Left ventricle myocardium inferior (tissue), 1 donor: ENCODE measurements at regions not wholly inside any gene's neighbourhood (a gene's known extent, or its start where the extent isn't known, plus 50 kb on each side); places are given as distances from the start of the nearest gene placed in this dataset.
"Not testable (repeated sequence)": the region's sequence is repeated elsewhere in the genome, so short reads cannot be mapped to it uniquely, and the experiment has no call there.

ENCODE experiments used
- DNase-seq: peaks from one replicate; pipeline ENCODE4 v3.0.0-alpha.2; 2020
- H3K27ac ChIP-seq: fragments of 200-600 bp; replicated peaks from 2 replicates; pipeline ENCODE4 v1.8.0; 2021
- H3K27me3 ChIP-seq: fragments of 200-600 bp; 2 replicates; pipeline ENCODE4 v1.8.0; 2021; ENCODE audit warnings: low read depth
- H3K36me3 ChIP-seq: fragments of 200-600 bp; 2 replicates; pipeline ENCODE4 v1.8.0; 2021
- H3K4me1 ChIP-seq: fragments of 200-600 bp; 2 replicates; pipeline ENCODE4 v1.8.0; 2021
- H3K4me3 ChIP-seq: fragments of 200-600 bp; 2 replicates; pipeline ENCODE4 v1.8.0; 2021; ENCODE audit warnings: mild to moderate bottlenecking, moderate library complexity
- H3K9me3 ChIP-seq: fragments of 200-600 bp; replicated peaks from 2 replicates; pipeline ENCODE4 v1.8.0; 2021
- CTCF ChIP-seq: fragments of 200-600 bp; IDR thresholded peaks from 2 replicates; pipeline ENCODE4 v1.8.0; 2021; ENCODE audit warnings: antibody characterized with exemption, mild to moderate bottlenecking, borderline replicate concordance
- intact Hi-C: fragments of 100-400 bp; cut with micrococcal nuclease; formaldehyde crosslinking; loops from one replicate; pipeline ENCODE4 v1.11.0; 2022
- donor health status: DM: no; HTN: yes; CAD: no; lungs with severe emphysema.

DNA sequence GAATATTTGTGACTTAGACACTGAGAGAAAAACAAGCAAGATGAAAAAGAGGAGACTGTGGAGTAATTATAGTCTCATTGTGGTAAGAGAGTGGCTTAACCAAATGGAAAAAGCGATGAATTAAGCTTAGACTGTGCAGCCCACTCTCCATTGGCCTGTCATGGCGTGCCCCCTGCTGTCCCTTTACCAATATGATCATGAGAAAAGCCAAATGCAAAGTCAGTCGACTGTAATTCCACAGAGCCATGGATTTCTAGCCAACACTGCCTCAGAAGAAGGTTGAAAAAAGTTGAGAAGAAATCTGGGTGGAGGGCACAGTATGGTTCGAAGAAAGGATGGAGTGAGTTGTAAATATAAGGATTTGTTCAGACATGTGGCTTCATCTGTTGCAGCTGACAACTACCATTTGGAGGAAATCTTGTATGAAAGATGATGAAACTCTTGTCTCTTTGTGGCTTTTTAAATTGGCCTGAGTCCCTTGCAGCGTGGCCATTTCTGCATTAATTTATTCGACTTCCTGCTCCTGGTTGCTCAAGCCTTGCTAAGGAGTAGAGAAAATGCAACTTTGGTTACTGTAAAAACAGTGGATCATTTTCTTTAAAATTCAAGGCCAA lies 251.4 kb downstream of the DOK5 start:
- DNase-seq: no peak
- intact Hi-C loops: no loop called here
- no peak overlapping the region for H3K4me3 ChIP-seq
- no peak overlapping the region for H3K27ac ChIP-seq
- H3K27me3 ChIP-seq: no peaks in the 10 kb centered on the region
- H3K4me1 ChIP-seq: no peaks in the 10 kb centered on the region
- peaks cover 6% of the 10 kb centered on the region for H3K9me3 ChIP-seq
- no peaks in the 10 kb centered on the region for H3K36me3 ChIP-seq
- no peak for TF ChIP-seq CTCF

GRCh38 chr20:54725266-54725665 lies 249.9 kb downstream of the DOK5 start:
- H3K27ac ChIP-seq, H3K36me3 ChIP-seq, H3K4me3 ChIP-seq, DNase-seq, intact Hi-C loops, H3K27me3 ChIP-seq, H3K4me1 ChIP-seq, H3K9me3 ChIP-seq: not testable (repeated sequence)

- H3K4me3 ChIP-seq: no peak overlapping the region
- intact Hi-C loops: no loop called here
- TF ChIP-seq CTCF: no peak
- no peak overlapping the region for H3K27ac ChIP-seq
- H3K4me1 ChIP-seq: no peaks in the 10 kb centered on the region
- H3K9me3 ChIP-seq: peaks cover 6% of the 10 kb centered on the region
- no peaks in the 10 kb centered on the region for H3K27me3 ChIP-seq
- DNase-seq: no peak
- H3K36me3 ChIP-seq: no peaks in the 10 kb centered on the region
Measured at GRCh38 chr20:54723723-54724122, 248.3 kb downstream of the DOK5 start.

- no peak for TF ChIP-seq CTCF
- H3K4me3 ChIP-seq: no peak overlapping the region
- intact Hi-C loops: no loop called here
- H3K36me3 ChIP-seq: no peaks in the 10 kb centered on the region
- H3K4me1 ChIP-seq: no peaks in the 10 kb centered on the region
- no peaks in the 10 kb centered on the region for H3K9me3 ChIP-seq
- H3K27ac ChIP-seq: no peak overlapping the region
- no peak for DNase-seq
- H3K27me3 ChIP-seq: no peaks in the 10 kb centered on the region
Measured at GRCh38 chr20:54717983-54718382, 242.6 kb downstream of the DOK5 start.

DNA sequence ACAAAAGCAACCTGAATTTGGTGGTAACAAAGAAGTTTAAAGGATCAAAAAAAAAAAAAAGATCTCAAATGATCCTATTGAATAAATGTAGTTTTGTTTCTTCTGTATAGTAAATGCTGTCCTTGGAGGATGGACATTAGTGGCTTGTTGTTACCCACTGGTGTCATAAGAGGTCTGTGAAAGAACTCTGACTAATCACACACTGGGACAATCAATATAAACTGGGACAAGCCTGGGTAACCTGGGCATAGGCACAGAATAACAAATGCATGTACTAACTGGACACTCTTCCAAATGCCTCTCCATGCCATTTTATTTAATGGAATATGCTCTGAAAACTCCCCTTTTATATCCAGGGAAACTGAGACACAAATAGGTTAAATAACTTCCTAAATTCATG lies 241.4 kb downstream of the DOK5 start:
- Histone ChIP-seq H3K36me3 (no peaks in the 10 kb centered on the region), H3K4me1 (no peaks in the 10 kb centered on the region), H3K4me3 (no peak overlapping the region), H3K9me3 (no peaks in the 10 kb centered on the region), H3K27me3 (no peaks in the 10 kb centered on the region), H3K27ac (no peak overlapping the region)
- intact Hi-C loops: no loop called here
- no peak for TF ChIP-seq CTCF
- DNase-seq: no peak

- TF ChIP-seq CTCF: no peak
- Histone ChIP-seq H3K4me1 (no peaks in the 10 kb centered on the region), H3K4me3 (no peak overlapping the region), H3K27ac (no peak overlapping the region), H3K27me3 (no peaks in the 10 kb centered on the region), H3K36me3 (no peaks in the 10 kb centered on the region), H3K9me3 (no peaks in the 10 kb centered on the region)
- intact Hi-C loops: no loop called here
- no peak for DNase-seq
Measured at GRCh38 chr20:54716174-54716747, 240.9 kb downstream of the DOK5 start.
